Panc1 (cell line): ENCODE measurements at regions not wholly inside any gene's neighbourhood (a gene's known extent, or its start where the extent isn't known, plus 50 kb on each side); places are given as distances from the start of the nearest gene placed in this dataset.

Source experiments
- ATAC-seq: fragments of 200-7000 bp; cut with Tn5 transposase; 2 replicates; pipeline ENCODE4 v1.9.1; 2020; ENCODE audit warnings: mild to moderate bottlenecking, moderate library complexity
- BruUV-seq: library from RNA; stranded (reverse); fragments of 400-500 nt; replicated peaks from 2 replicates; lab custom pipeline; 2021; lab: Mats Ljungman, UMichigan
- CTCF ChIA-PET: fragments of 300-600 bp; sonication (Branson Sonifier 250); formaldehyde crosslinking; loops from one replicate; lab custom pipeline; 2022; ENCODE audit warnings: antibody characterized with exemption; lab: Charles Lee
- POLR2A ChIA-PET: fragments of 300-600 bp; sonication (Branson Sonifier 250); formaldehyde crosslinking; loops from one replicate; lab custom pipeline; 2022; ENCODE audit warnings: antibody characterized with exemption; lab: Charles Lee
- DNase-seq: peaks from one replicate; pipeline ENCODE4 v3.0.0-alpha.2; 2010; ENCODE audit warnings: low read depth, low spot score
- H3K27ac ChIP-seq: 2 replicates; pipeline ENCODE4 v1.5.1; 2011; ENCODE audit warnings: mild to moderate bottlenecking, low read length, inconsistent platforms
- H3K27me3 ChIP-seq: fragments of 200-500 bp; sonication (Bioruptor generic); 2 replicates; pipeline ENCODE4 v1.6.0; 2014; ENCODE audit warnings: low read length, inconsistent platforms; ENCODE audit not compliant: control insufficient read depth, insufficient read depth
- H3K36me3 ChIP-seq: fragments of 200-500 bp; sonication (Bioruptor generic); 2 replicates; pipeline ENCODE4 v1.5.1; 2014; ENCODE audit warnings: inconsistent platforms, mild to moderate bottlenecking, low read length, moderate library complexity; ENCODE audit not compliant: control insufficient read depth, insufficient read depth
- H3K4me1 ChIP-seq: 2 replicates; pipeline ENCODE4 v1.5.1; 2011; ENCODE audit warnings: inconsistent platforms, mild to moderate bottlenecking, low read length, moderate library complexity; ENCODE audit not compliant: control insufficient read depth, insufficient read depth
- H3K4me3 ChIP-seq, 2 experiments: 2 replicates each; pipeline ENCODE4 v1.5.1; 2011 to 2012; ENCODE audit warnings: low read depth in 2 of 2, low read length in 2 of 2, mild to moderate bottlenecking in 2 of 2, inconsistent platforms in 1 of 2, moderate library complexity in 1 of 2
- H3K9me3 ChIP-seq: fragments of 200-500 bp; sonication (Bioruptor generic); 2 replicates; pipeline ENCODE4 v1.5.1; 2014; ENCODE audit warnings: low read depth, mild to moderate bottlenecking, inconsistent platforms, low read length, moderate library complexity; ENCODE audit not compliant: control insufficient read depth, insufficient read depth
- CTCF ChIP-seq: fragments of 450-650 bp; IDR thresholded peaks from 2 replicates; pipeline ENCODE4 v1.5.1; 2017; ENCODE audit warnings: mild to moderate bottlenecking
- POLR2AphosphoS5 ChIP-seq: IDR thresholded peaks from 2 replicates; pipeline ENCODE4 v1.6.1; 2012; ENCODE audit warnings: mild to moderate bottlenecking, low read depth, low read length, moderate library complexity
- REST ChIP-seq, 2 experiments: IDR thresholded peaks; 2 replicates each; pipeline ENCODE4 v1.6.1; 2011 to 2012; ENCODE audit warnings: low read depth in 2 of 2, control low read depth in 1 of 2, low read length in 1 of 2, mild to moderate bottlenecking in 1 of 2, moderate library complexity in 1 of 2; ENCODE audit not compliant: insufficient read depth in 1 of 2
- SIN3A ChIP-seq: IDR thresholded peaks from 2 replicates; pipeline ENCODE4 v1.6.1; 2012; ENCODE audit warnings: low read depth, mild to moderate bottlenecking, low read length, moderate library complexity, borderline replicate concordance; ENCODE audit not compliant: insufficient read depth
- TCF7L2 ChIP-seq: IDR thresholded peaks from 2 replicates; pipeline ENCODE4 v1.6.1; 2011; ENCODE audit warnings: mild to moderate bottlenecking, low read depth, low read length, inconsistent platforms
- in situ Hi-C: cut with HindIII; loops from 2 replicates; pipeline ENCODE4 v1.10.0; 2016; ENCODE audit warnings: low sequenced_read_pairs, low pct_unique_long_range_greater_than_20kb
- intact Hi-C: fragments of 100-400 bp; cut with micrococcal nuclease; formaldehyde crosslinking; loops from one replicate; pipeline ENCODE4 v1.10.0; 2022; ENCODE audit not compliant: unreplicated experiment

GRCh38 chr4:24214796-24215195 lies 324.9 kb upstream of the PPARGC1A start:
- BruUV-seq: no TSS peak
- CTCF ChIA-PET: no interaction called here

GRCh38 chr4:24213961-24214360 lies 324.1 kb upstream of the PPARGC1A start:
- intact Hi-C loops: loop anchor here (5.0 kb wide), 1 partner anchor 967 kb away; no protein-coding TSS in a partner anchor
- CTCF ChIA-PET: no interaction called here
- no peak for ATAC-seq
- no TSS peak for BruUV-seq
- TF ChIP-seq CTCF (no peak), REST (IDR thresholded peaks at IDR 0.05; ENCODE audit: insufficient read depth in 1 of 2, low read depth in 2 of 2, low read length in 1 of 2) (no peak), TCF7L2 (no peak), SIN3A (no peak), POLR2AphosphoS5 (no peak)
- H3K9me3 ChIP-seq: no peaks in the 10 kb centered on the region
- in situ Hi-C loops: no loop called here
- H3K4me3 ChIP-seq: no peak overlapping the region
- no peaks in the 10 kb centered on the region for H3K27me3 ChIP-seq
- no peak overlapping the region for H3K27ac ChIP-seq
- no peaks in the 10 kb centered on the region for H3K4me1 ChIP-seq
- no peak for DNase-seq
- no peaks in the 10 kb centered on the region for H3K36me3 ChIP-seq
- POLR2A ChIA-PET: no interaction called here

More at GRCh38 chr4:24214796-24215195, 324.9 kb upstream of the PPARGC1A start:
- DNase-seq (no peak), ATAC-seq (no peak)
- in situ Hi-C loops: no loop called here
- Histone ChIP-seq H3K4me1 (no peaks in the 10 kb centered on the region), H3K27me3 (no peaks in the 10 kb centered on the region), H3K27ac (no peak overlapping the region), H3K4me3 (no peak overlapping the region), H3K36me3 (no peaks in the 10 kb centered on the region), H3K9me3 (no peaks in the 10 kb centered on the region)
- intact Hi-C loops: loop anchor here (5.0 kb wide), 1 partner anchor 967 kb away; no protein-coding TSS in a partner anchor
- TF ChIP-seq SIN3A: no peak
- TF ChIP-seq POLR2AphosphoS5: no peak
- TF ChIP-seq REST (IDR thresholded peaks at IDR 0.05; ENCODE audit: insufficient read depth in 1 of 2, low read depth in 2 of 2, low read length in 1 of 2): no peak
- TF ChIP-seq CTCF: no peak
- TF ChIP-seq TCF7L2: no peak
- POLR2A ChIA-PET: no interaction called here
